ENCODE measurements at regions not wholly inside any gene's neighbourhood (a gene's known extent, or its start where the extent isn't known, plus 50 kb on each side); places are given as distances from the start of the nearest gene placed in this dataset.

DNA sequence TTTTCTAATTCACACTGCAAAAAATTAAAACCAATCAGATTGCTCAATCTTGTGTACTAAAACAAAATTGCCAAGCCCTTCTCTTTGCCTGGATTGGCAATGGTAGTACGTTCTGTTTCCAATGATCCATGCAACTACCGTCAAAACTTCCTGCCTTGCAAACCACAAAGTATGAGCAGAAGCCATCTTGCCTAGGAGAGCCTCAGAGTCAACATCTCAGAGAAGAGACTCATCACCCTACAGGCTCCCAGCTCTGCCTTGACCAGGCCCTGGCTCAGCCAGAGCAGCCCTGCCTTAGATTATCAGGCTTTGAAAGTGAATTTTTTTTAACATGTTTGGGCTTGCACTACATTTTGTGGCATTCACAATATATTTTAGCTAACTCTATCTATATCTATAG is 574.1 kb downstream of the SATB2 start:
- TF ChIP-seq CTCF (optimal IDR thresholded peaks at IDR 0.05 in 1 of 3, IDR thresholded peaks at IDR 0.05 in 1 of 3, conservative IDR thresholded peaks at IDR 0.05 in 1 of 3; ENCODE audit: extremely low read depth in 1 of 3, insufficient read depth in 2 of 3, low read length in 3 of 3) (no peak), EZH2 (IDR thresholded peaks at IDR 0.05; ENCODE audit: low read length) (no peak)

Measured in keratinocyte (primary cell).